CD4-positive, alpha-beta T cell (primary cell): ENCODE measurements at regions not wholly inside any gene's neighbourhood (a gene's known extent, or its start where the extent isn't known, plus 50 kb on each side); places are given as distances from the start of the nearest gene placed in this dataset.

ENCODE experiments used
- ATAC-seq: fragments of 200-7000 bp; cut with Tn5 transposase; one replicate; pipeline ENCODE4 v1.10.0; 2022; ENCODE audit warnings: mild to moderate bottlenecking; ENCODE audit not compliant: poor library complexity
- CTCF ChIA-PET: fragments of 350-600 bp; sonication (Branson Sonifier 250); formaldehyde crosslinking; loops from one replicate; lab custom pipeline; 2021; ENCODE audit warnings: antibody characterized with exemption, inconsistent platforms; lab: Charles Lee
- POLR2A ChIA-PET: fragments of 350-600 bp; sonication (Branson Sonifier 250); formaldehyde crosslinking; loops from one replicate; lab custom pipeline; 2021; ENCODE audit warnings: antibody characterized with exemption, inconsistent platforms; lab: Charles Lee
- DNase-seq, 14 experiments: peaks; one replicate each; pipeline ENCODE4 v3.0.0-alpha.2; 2013 to 2020; ENCODE audit warnings: mixed read lengths in 2 of 14
- H3K27ac ChIP-seq, 2 donors: one replicate each; pipeline versions ENCODE4 v1.5.1 to v1.7.0; 2013; ENCODE audit warnings: low read length in 2 of 2, low read depth in 1 of 2, mild to moderate bottlenecking in 1 of 2
- H3K27me3 ChIP-seq, 2 experiments: 1 replicate in 1 of 2; 2 replicates in 1 of 2; pipeline versions ENCODE4 v1.6.1 to v1.7.0; 2013; ENCODE audit warnings: low read length in 2 of 2, control low read depth in 1 of 2, mild to moderate bottlenecking in 1 of 2, moderate library complexity in 1 of 2; ENCODE audit not compliant: insufficient read depth in 2 of 2, control insufficient read depth in 1 of 2
- H3K36me3 ChIP-seq: one replicate; pipeline ENCODE4 v1.6.1; 2013; ENCODE audit warnings: low read length, control low read depth; ENCODE audit not compliant: insufficient read depth
- H3K4me1 ChIP-seq: one replicate; pipeline ENCODE4 v1.6.1; 2013; ENCODE audit warnings: low read length, control low read depth; ENCODE audit not compliant: insufficient read depth
- H3K4me3 ChIP-seq: one replicate; pipeline ENCODE4 v1.5.1; 2013; ENCODE audit warnings: mild to moderate bottlenecking, low read length, moderate library complexity
- H3K9me3 ChIP-seq, 2 experiments: 1 replicate in 1 of 2; 2 replicates in 1 of 2; pipeline versions ENCODE4 v1.6.1 to v1.7.0; 2013; ENCODE audit warnings: low read length in 2 of 2, mild to moderate bottlenecking in 2 of 2, control low read depth in 1 of 2, moderate library complexity in 1 of 2; ENCODE audit not compliant: control insufficient read depth in 1 of 2, insufficient read depth in 1 of 2
- H3K27ac Mint-ChIP-seq: one replicate; pipeline ENCODE4 v1.8.0; 2020; ENCODE audit warnings: mixed read lengths
- H3K27me3 Mint-ChIP-seq: one replicate; pipeline ENCODE4 v1.8.0; 2021; ENCODE audit warnings: mixed read lengths
- H3K36me3 Mint-ChIP-seq: one replicate; pipeline ENCODE4 v1.8.0; 2021; ENCODE audit warnings: low read depth, mixed read lengths
- H3K4me1 Mint-ChIP-seq: one replicate; pipeline ENCODE4 v1.8.0; 2021; ENCODE audit warnings: low read depth, mixed read lengths
- H3K4me3 Mint-ChIP-seq: one replicate; pipeline ENCODE4 v1.8.0; 2020; ENCODE audit warnings: mild to moderate bottlenecking, mixed read lengths
- H3K9me3 Mint-ChIP-seq: one replicate; pipeline ENCODE4 v1.8.0; 2020; ENCODE audit warnings: mixed read lengths
- intact Hi-C, 2 experiments: fragments of 100-400 bp; cut with DNase I in 1 of 2; cut with micrococcal nuclease in 1 of 2; formaldehyde crosslinking; loops; one replicate each; pipeline versions ENCODE4 v1.15.1 to v1.9.0; 2023 to 2025; cut with DNase I, micrococcal nuclease
- TF ChIP-seq, protein P1 (sequence below): fragments of 200-600 bp; IDR thresholded peaks from one replicate; pipeline ENCODE4 v1.8.0; 2022; ENCODE audit warnings: antibody characterized with exemption, mild to moderate bottlenecking

DNA sequence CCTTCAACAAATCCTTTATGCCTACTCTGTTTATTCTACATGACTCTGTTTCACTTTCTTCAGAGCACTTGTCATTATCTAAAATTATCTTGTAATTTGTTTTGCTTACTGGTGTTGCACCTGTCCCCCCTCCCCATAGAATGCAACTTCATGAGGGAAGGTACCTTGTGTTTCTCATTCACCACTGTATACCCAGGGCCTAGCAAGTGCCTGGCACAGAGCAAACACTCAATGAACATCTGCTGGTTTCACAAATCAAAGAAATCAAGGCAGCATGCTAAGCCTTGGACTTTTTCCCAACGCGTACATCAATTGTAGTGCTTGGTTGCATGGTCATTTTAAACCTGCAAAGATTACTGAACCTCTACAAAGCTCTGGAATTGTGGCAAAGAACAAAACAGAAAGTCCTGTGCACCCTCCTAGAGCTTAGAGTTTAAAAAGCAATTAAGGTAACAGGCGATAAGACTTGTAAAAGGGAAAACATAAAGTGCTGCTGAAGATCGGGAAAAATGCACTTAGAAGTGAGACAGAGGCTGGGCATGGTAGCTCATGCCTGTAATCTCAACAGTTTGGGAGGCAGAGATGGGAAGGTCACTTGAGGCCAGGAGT, 479.1 kb downstream of the MED13L start:
- ATAC-seq: no peak
- Histone ChIP-seq H3K9me3 (no peaks in the 10 kb centered on the region), H3K4me3 (no peak overlapping the region), H3K27me3 (peaks cover 0 to 4% of the 10 kb centered on the region in 2 experiments), H3K36me3 (no peaks in the 10 kb centered on the region), H3K27ac (no peak overlapping the region), H3K4me1 (no peaks in the 10 kb centered on the region)
- Mint-ChIP-seq H3K4me1 (no peaks in the 10 kb centered on the region), H3K27ac (no peak overlapping the region), H3K27me3 (no peaks in the 10 kb centered on the region), H3K36me3 (no peaks in the 10 kb centered on the region), H3K4me3 (no peak overlapping the region), H3K9me3 (no peaks in the 10 kb centered on the region)
- POLR2A ChIA-PET: no interaction called here
- intact Hi-C loops: no loop called here
- no peak for DNase-seq
- TF ChIP-seq, protein P1, sequence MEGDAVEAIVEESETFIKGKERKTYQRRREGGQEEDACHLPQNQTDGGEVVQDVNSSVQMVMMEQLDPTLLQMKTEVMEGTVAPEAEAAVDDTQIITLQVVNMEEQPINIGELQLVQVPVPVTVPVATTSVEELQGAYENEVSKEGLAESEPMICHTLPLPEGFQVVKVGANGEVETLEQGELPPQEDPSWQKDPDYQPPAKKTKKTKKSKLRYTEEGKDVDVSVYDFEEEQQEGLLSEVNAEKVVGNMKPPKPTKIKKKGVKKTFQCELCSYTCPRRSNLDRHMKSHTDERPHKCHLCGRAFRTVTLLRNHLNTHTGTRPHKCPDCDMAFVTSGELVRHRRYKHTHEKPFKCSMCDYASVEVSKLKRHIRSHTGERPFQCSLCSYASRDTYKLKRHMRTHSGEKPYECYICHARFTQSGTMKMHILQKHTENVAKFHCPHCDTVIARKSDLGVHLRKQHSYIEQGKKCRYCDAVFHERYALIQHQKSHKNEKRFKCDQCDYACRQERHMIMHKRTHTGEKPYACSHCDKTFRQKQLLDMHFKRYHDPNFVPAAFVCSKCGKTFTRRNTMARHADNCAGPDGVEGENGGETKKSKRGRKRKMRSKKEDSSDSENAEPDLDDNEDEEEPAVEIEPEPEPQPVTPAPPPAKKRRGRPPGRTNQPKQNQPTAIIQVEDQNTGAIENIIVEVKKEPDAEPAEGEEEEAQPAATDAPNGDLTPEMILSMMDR: no peak
- CTCF ChIA-PET: no interaction called here

DNA sequence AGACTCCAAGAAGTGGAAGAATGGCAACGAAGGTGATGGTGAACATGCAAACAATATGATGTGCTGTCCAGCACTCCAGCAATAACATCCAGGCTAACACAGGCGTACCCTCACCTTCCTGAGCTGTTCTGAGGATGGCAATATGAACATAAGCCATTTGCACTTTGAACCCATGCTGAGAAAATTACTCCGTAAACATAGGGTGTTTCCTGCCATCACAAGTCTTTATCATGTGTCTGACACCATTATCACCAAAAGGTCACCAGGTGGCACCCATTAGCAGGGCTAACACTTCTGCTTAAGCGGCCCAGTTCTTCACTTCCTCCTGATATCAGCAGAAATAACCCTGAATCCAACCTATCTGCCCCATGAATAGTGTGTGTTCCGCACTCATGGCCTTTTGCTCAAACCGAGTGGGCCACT, 482.8 kb downstream of the MED13L start:
- Histone ChIP-seq H3K9me3 (peaks cover 0 to 3% of the 10 kb centered on the region in 2 experiments), H3K4me3 (no peak overlapping the region), H3K4me1 (no peaks in the 10 kb centered on the region), H3K36me3 (no peaks in the 10 kb centered on the region), H3K27ac (no peak overlapping the region), H3K27me3 (peaks cover 0 to 2% of the 10 kb centered on the region in 2 experiments)
- Mint-ChIP-seq H3K4me3 (no peak overlapping the region), H3K36me3 (no peaks in the 10 kb centered on the region), H3K9me3 (no peaks in the 10 kb centered on the region), H3K27ac (no peak overlapping the region), H3K27me3 (peaks cover 9% of the 10 kb centered on the region), H3K4me1 (no peaks in the 10 kb centered on the region)
- ChIA-PET POLR2A (no interaction called here), CTCF (no interaction called here)
- TF ChIP-seq, protein P1: no peak
- ATAC-seq: no peak
- intact Hi-C loops: no loop called here
- no peak for DNase-seq

DNA sequence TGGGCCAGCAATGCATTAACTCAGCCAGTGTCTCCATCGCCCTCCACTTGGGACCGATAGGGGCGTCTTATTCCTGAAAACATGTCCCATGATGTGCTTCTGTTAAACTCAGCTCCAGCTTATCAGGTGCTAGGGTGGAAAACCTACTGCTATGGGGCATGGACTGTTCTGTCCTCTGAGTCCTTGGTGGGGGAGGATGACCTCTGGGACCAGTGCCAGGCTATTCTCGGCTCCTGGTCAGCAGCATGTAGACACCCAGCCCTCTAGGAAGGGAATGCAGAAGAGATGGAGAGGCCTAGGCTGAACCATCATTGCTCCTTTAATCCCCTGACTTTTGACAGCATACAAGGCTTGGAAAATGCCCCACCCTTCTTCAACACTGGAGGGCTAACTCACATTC, 486.2 kb downstream of the MED13L start:
- peaks cover 11% of the 10 kb centered on the region for H3K27me3 Mint-ChIP-seq
- TF ChIP-seq, protein P1: no peak
- H3K4me1 Mint-ChIP-seq: no peaks in the 10 kb centered on the region
- H3K36me3 Mint-ChIP-seq: no peaks in the 10 kb centered on the region
- H3K27ac ChIP-seq: no peak overlapping the region
- intact Hi-C loops: no loop called here
- H3K9me3 ChIP-seq: peaks cover 0 to 3% of the 10 kb centered on the region in 2 experiments
- ATAC-seq: no peak
- no peak overlapping the region for H3K4me3 ChIP-seq
- peaks cover 0 to 8% of the 10 kb centered on the region in 2 experiments for H3K27me3 ChIP-seq
- ChIA-PET POLR2A (no interaction called here), CTCF (no interaction called here)
- no peaks in the 10 kb centered on the region for H3K36me3 ChIP-seq
- H3K4me1 ChIP-seq: no peaks in the 10 kb centered on the region
- no peak overlapping the region for H3K4me3 Mint-ChIP-seq
- DNase-seq: no peak
- peaks cover 3% of the 10 kb centered on the region for H3K9me3 Mint-ChIP-seq
- no peak overlapping the region for H3K27ac Mint-ChIP-seq
